C4-2B (cell line): ENCODE measurements at regions not wholly inside any gene's neighbourhood (a gene's known extent, or its start where the extent isn't known, plus 50 kb on each side); places are given as distances from the start of the nearest gene placed in this dataset.
"Not testable (repeated sequence)": the region's sequence is repeated elsewhere in the genome, so short reads cannot be mapped to it uniquely, and the experiment has no call there.

Experiments
- ZFX ChIP-seq: fragments of 450-650 bp; IDR thresholded peaks from 2 replicates; pipeline ENCODE4 v1.6.1; 2017
- TF ChIP-seq, protein P1 (sequence below): fragments of 450-650 bp; conservative IDR thresholded peaks from 2 replicates; pipeline ENCODE4 v1.5.1; 2017; ENCODE audit warnings: mild to moderate bottlenecking

DNA sequence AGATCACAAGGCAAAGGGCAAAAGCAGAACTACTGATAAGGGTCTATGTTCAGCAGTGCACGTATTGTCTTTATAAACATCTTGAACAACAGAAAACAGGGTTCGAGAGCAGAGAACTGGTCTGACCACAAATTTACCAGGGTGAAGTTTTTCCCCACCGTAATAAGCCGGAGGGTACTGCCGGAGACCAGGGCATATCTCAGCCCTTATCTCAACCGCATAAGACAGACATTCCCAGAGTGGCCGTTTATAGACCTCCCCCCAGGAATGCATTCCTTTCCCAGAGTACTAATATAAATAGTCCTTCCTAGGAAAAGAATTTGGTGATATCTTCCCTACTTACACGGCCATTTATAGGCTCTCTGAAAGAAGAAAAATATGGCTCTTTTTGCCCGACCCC, 71.0 kb downstream of the UGT2B4 start:
- TF ChIP-seq, protein P1, sequence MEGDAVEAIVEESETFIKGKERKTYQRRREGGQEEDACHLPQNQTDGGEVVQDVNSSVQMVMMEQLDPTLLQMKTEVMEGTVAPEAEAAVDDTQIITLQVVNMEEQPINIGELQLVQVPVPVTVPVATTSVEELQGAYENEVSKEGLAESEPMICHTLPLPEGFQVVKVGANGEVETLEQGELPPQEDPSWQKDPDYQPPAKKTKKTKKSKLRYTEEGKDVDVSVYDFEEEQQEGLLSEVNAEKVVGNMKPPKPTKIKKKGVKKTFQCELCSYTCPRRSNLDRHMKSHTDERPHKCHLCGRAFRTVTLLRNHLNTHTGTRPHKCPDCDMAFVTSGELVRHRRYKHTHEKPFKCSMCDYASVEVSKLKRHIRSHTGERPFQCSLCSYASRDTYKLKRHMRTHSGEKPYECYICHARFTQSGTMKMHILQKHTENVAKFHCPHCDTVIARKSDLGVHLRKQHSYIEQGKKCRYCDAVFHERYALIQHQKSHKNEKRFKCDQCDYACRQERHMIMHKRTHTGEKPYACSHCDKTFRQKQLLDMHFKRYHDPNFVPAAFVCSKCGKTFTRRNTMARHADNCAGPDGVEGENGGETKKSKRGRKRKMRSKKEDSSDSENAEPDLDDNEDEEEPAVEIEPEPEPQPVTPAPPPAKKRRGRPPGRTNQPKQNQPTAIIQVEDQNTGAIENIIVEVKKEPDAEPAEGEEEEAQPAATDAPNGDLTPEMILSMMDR, result not testable (repeated sequence)
- not testable (repeated sequence) for TF ChIP-seq ZFX
